ENCODE measurements at regions not wholly inside any gene's neighbourhood (a gene's known extent, or its start where the extent isn't known, plus 50 kb on each side); places are given as distances from the start of the nearest gene placed in this dataset.

DNA sequence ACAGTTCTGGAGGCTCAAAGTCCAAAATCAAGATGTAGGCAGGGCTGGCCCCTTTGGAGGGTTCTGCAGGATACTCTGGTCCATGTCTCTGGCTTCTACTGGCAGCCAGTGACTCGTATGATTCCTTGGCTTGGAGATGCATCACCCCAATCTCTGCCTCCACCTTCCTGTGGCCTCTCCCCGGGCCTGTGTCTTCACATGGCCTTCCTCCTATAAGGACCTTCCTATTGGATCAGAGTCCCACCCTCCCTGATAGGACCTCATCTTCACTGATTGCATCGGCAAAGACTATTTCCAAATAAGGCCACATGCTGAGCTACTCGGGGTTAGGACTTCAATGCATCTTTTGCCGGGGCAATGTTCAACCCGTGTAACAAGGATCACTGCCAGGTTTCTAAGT is 509.0 kb downstream of the CD83 start:
- intact Hi-C loops (cut with micrococcal nuclease; ENCODE audit: unreplicated experiment), result no loop called here
- ChIA-PET RAD21 (ENCODE audit: unreplicated experiment) (no interaction called here), POLR2A (no interaction called here), CTCF (no interaction called here), SMC1A (ENCODE audit: uncharacterized antibody, unreplicated experiment) (no interaction called here)
- ATAC-seq, result no peak
- no peak overlapping the region for H3K4me2 ChIP-seq (ENCODE audit: control insufficient read depth, insufficient read depth)
- peaks cover 2% of the 10 kb centered on the region in 2 experiments; a peak in 1 of 4 replicates for H3K27me3 ChIP-seq (replicated peaks in 1 of 2; ENCODE audit: control insufficient read depth in 2 of 2, insufficient read depth in 2 of 2, low read length in 1 of 2)
- H3K27ac ChIP-seq (ENCODE audit: control insufficient read depth, insufficient read depth), result no peak overlapping the region
- no peaks in the 10 kb centered on the region for H3K36me3 ChIP-seq (ENCODE audit: control insufficient read depth in 2 of 2, insufficient read depth in 2 of 2, low read length in 1 of 2)
- in situ Hi-C loops (cut with MboI), result no loop called here
- no peak for TF ChIP-seq ZNF384 (IDR thresholded peaks at IDR 0.05; ENCODE audit: borderline replicate concordance, low read depth, low read length)
- TF ChIP-seq, protein P1, sequence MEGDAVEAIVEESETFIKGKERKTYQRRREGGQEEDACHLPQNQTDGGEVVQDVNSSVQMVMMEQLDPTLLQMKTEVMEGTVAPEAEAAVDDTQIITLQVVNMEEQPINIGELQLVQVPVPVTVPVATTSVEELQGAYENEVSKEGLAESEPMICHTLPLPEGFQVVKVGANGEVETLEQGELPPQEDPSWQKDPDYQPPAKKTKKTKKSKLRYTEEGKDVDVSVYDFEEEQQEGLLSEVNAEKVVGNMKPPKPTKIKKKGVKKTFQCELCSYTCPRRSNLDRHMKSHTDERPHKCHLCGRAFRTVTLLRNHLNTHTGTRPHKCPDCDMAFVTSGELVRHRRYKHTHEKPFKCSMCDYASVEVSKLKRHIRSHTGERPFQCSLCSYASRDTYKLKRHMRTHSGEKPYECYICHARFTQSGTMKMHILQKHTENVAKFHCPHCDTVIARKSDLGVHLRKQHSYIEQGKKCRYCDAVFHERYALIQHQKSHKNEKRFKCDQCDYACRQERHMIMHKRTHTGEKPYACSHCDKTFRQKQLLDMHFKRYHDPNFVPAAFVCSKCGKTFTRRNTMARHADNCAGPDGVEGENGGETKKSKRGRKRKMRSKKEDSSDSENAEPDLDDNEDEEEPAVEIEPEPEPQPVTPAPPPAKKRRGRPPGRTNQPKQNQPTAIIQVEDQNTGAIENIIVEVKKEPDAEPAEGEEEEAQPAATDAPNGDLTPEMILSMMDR (IDR thresholded peaks at IDR 0.05 in 2 of 3, conservative IDR thresholded peaks at IDR 0.05 in 1 of 3; ENCODE audit: control insufficient read depth in 2 of 3, extremely low read depth in 1 of 3, insufficient read depth in 1 of 3, low read depth in 3 of 3, low read length in 3 of 3), result no peak
- TF ChIP-seq ZSCAN29 (IDR thresholded peaks at IDR 0.05), result no peak
- no peak for TF ChIP-seq MTA3 (IDR thresholded peaks at IDR 0.05; ENCODE audit: borderline replicate concordance, low read length)
- no peak for TF ChIP-seq SPI1 (IDR thresholded peaks at IDR 0.05; ENCODE audit: borderline replicate concordance, insufficient read depth, low read depth, low read length)
- TF ChIP-seq SMAD1 (IDR thresholded peaks at IDR 0.05; ENCODE audit: low read depth, partially characterized antibody), result no peak
- TF ChIP-seq ZNF24 (IDR thresholded peaks at IDR 0.05), result no peak
- TF ChIP-seq RFX5 (IDR thresholded peaks at IDR 0.05; ENCODE audit: low read depth, low read length), result no peak
- TF ChIP-seq BACH1 (IDR thresholded peaks at IDR 0.05; ENCODE audit: borderline replicate concordance), result no peak
- no peak for TF ChIP-seq PML (IDR thresholded peaks at IDR 0.05; ENCODE audit: low read length)
- no peak for TF ChIP-seq NRF1 (conservative IDR thresholded peaks at IDR 0.05; ENCODE audit: low read depth, low read length)
- FAIRE-seq, result no peak
- H3K4me1 ChIP-seq (ENCODE audit: control insufficient read depth, insufficient read depth, low read length), result no peaks in the 10 kb centered on the region
- no peak overlapping the region for H2AFZ ChIP-seq (ENCODE audit: control insufficient read depth, low read depth, low read length)
- no peak overlapping the region for H3K4me3 ChIP-seq
- no TSS peak for BruUV-seq (replicated peaks)
- WGBS (ENCODE audit: insufficient coverage, insufficient replicate concordance, low lambda C conversion rate, missing lambda C conversion rate), result 45% methylated on average over 6 of the region's 6 CpGs
- H3K9me3 ChIP-seq (replicated peaks; ENCODE audit: control insufficient read depth, insufficient read depth, low read length), result no peaks in the 10 kb centered on the region; the same call in 2 of the 3 replicates
- no peaks in the 10 kb centered on the region for H3K79me2 ChIP-seq (ENCODE audit: control insufficient read depth, insufficient read depth, low read length)
- H3K9ac ChIP-seq (ENCODE audit: control insufficient read depth, insufficient read depth, low read length), result no peak overlapping the region
- DNase-seq (ENCODE audit: low read depth, low spot score), result no peak
- H4K20me1 ChIP-seq (ENCODE audit: control insufficient read depth, insufficient read depth), result no peaks in the 10 kb centered on the region

Measured in GM12878 (cell line).